Forelimb muscle (tissue), 1 donor: ENCODE measurements at regions not wholly inside any gene's neighbourhood (a gene's known extent, or its start where the extent isn't known, plus 50 kb on each side); places are given as distances from the start of the nearest gene placed in this dataset.

Experiments used
- DNase-seq: peaks from one replicate; pipeline ENCODE4 v3.0.0-alpha.2; 2013; ENCODE audit warnings: low read depth

- no peak for DNase-seq
These were observed 246.8 kb downstream of the CDC5L start for GRCh38 chr6:44634321-44634720.

GRCh38 chr6:44635486-44635885 is 248.0 kb downstream of the CDC5L start:
- no peak for DNase-seq

GRCh38 chr6:44636561-44637248 is 249.2 kb downstream of the CDC5L start:
- DNase-seq = no peak

GRCh38 chr6:44641344-44642031 is 254.0 kb downstream of the CDC5L start:
- DNase-seq = no peak

GRCh38 chr6:44642349-44642748 is 254.8 kb downstream of the CDC5L start:
- DNase-seq = no peak

GRCh38 chr6:44642870-44643522 is 255.5 kb downstream of the CDC5L start:
- DNase-seq = no peak

- no peak for DNase-seq
These were observed 257.8 kb downstream of the CDC5L start for GRCh38 chr6:44645276-44645675.

GRCh38 chr6:44646355-44646754 is 258.8 kb downstream of the CDC5L start:
- DNase-seq = no peak

GRCh38 chr6:44649365-44650025 is 262.0 kb downstream of the CDC5L start:
- DNase-seq = no peak

- DNase-seq = no peak
These were observed 263.0 kb downstream of the CDC5L start for GRCh38 chr6:44650495-44650894.

- no peak for DNase-seq
These were observed 263.4 kb downstream of the CDC5L start for GRCh38 chr6:44650947-44651346.

- DNase-seq = no peak
These were observed 264.1 kb downstream of the CDC5L start for GRCh38 chr6:44651604-44652003.

GRCh38 chr6:44652547-44652946 is 265.0 kb downstream of the CDC5L start:
- no peak for DNase-seq

- no peak for DNase-seq
These were observed 265.6 kb downstream of the CDC5L start for GRCh38 chr6:44653091-44653490.

- no peak for DNase-seq
These were observed 266.3 kb downstream of the CDC5L start for GRCh38 chr6:44653761-44654218.

- no peak for DNase-seq
These were observed 268.2 kb downstream of the CDC5L start for GRCh38 chr6:44655412-44656342.

GRCh38 chr6:44656691-44657090 is 269.2 kb downstream of the CDC5L start:
- DNase-seq = no peak

- DNase-seq = no peak
These were observed 269.8 kb downstream of the CDC5L start for GRCh38 chr6:44657206-44657819.

- no peak for DNase-seq
These were observed 271.1 kb downstream of the CDC5L start for GRCh38 chr6:44658571-44658970.

- DNase-seq = no peak
These were observed 272.2 kb downstream of the CDC5L start for GRCh38 chr6:44659726-44660125.
